ENCODE measurements at regions not wholly inside any gene's neighbourhood (a gene's known extent, or its start where the extent isn't known, plus 50 kb on each side); places are given as distances from the start of the nearest gene placed in this dataset.

DNA sequence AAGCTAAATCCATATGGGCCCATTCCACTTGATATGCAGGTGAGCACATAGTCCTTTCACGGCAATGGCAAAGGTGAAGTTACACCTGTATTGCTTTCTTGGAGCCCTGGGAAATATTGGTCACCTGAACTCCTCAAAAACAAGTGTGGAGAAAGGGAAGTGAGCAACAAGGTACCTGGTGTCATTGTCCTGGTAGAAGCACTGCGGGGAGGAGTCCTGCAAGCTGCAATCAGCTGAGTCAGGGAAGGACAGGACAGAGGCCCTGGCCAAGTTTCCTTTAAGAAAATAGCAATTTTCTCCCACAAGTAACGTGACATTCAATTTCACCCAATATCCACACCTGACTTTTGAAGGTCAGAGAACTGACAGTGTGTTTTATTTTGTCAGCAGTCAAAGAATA, 389.1 kb downstream of the IRS2 start:
- peaks cover 7% of the 10 kb centered on the region for H3K9me3 Mint-ChIP-seq (ENCODE audit: unreplicated experiment)
- FAIRE-seq (no peak), DNase-seq (ENCODE audit: low read depth) (no peak)
- H3K9ac ChIP-seq (ENCODE audit: low read length): no peak overlapping the region
- peaks cover 10% of the 10 kb centered on the region for H3K4me1 Mint-ChIP-seq (ENCODE audit: low read depth, unreplicated experiment)
- no peaks in the 10 kb centered on the region for H3K27me3 ChIP-seq (ENCODE audit: insufficient read depth, low read length)
- H3K79me2 ChIP-seq (ENCODE audit: insufficient read depth, low read length): no peaks in the 10 kb centered on the region
- no peak overlapping the region for H2AFZ ChIP-seq (ENCODE audit: low read depth, low read length)
- no peaks in the 10 kb centered on the region for H4K20me1 ChIP-seq (ENCODE audit: insufficient read depth, low read length)
- H3K4me3 Mint-ChIP-seq (ENCODE audit: unreplicated experiment): no peak overlapping the region
- no peak overlapping the region for H3K27ac ChIP-seq (ENCODE audit: low read depth, low read length)
- no peaks in the 10 kb centered on the region for H3K9me3 ChIP-seq (ENCODE audit: insufficient read depth, low read depth, low read length)
- TF ChIP-seq, protein P1, sequence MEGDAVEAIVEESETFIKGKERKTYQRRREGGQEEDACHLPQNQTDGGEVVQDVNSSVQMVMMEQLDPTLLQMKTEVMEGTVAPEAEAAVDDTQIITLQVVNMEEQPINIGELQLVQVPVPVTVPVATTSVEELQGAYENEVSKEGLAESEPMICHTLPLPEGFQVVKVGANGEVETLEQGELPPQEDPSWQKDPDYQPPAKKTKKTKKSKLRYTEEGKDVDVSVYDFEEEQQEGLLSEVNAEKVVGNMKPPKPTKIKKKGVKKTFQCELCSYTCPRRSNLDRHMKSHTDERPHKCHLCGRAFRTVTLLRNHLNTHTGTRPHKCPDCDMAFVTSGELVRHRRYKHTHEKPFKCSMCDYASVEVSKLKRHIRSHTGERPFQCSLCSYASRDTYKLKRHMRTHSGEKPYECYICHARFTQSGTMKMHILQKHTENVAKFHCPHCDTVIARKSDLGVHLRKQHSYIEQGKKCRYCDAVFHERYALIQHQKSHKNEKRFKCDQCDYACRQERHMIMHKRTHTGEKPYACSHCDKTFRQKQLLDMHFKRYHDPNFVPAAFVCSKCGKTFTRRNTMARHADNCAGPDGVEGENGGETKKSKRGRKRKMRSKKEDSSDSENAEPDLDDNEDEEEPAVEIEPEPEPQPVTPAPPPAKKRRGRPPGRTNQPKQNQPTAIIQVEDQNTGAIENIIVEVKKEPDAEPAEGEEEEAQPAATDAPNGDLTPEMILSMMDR (IDR thresholded peaks at IDR 0.05; ENCODE audit: insufficient read depth, low read depth, low read length): no peak
- no peak for TF ChIP-seq EZH2 (IDR thresholded peaks at IDR 0.05; ENCODE audit: insufficient read depth, low read length)
- no peaks in the 10 kb centered on the region for H3K36me3 Mint-ChIP-seq (ENCODE audit: low read depth, unreplicated experiment)
- H3K27ac Mint-ChIP-seq (ENCODE audit: unreplicated experiment): no peak overlapping the region
- no peaks in the 10 kb centered on the region for H3K36me3 ChIP-seq (ENCODE audit: insufficient read depth, low read length)
- no peaks in the 10 kb centered on the region for H3K4me1 ChIP-seq (ENCODE audit: insufficient read depth, low read length)
- no peak overlapping the region for H3K4me2 ChIP-seq (ENCODE audit: low read length)
- H3K27me3 Mint-ChIP-seq (ENCODE audit: low read depth, unreplicated experiment): peaks cover 5% of the 10 kb centered on the region
- no peak overlapping the region for H3K4me3 ChIP-seq (ENCODE audit: insufficient read depth, low read depth, low read length)

DNA sequence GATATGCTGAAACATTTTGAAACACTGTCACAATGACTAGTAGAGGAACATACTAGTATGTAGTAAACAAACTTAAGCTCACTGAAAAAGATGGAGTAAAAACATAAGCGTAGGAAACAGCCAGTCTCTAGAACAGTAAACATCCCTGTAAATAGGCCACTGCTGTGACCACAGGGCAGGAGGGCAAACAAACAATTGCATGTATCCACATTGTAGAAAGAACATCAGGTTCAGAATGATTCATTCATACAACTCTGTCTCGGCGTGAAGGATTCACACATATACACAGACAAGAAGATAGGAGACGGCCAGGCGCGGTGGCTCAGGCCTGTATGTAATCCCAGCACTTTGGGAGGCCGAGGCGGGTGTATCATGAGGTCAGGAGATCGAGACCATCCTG, 390.1 kb downstream of the IRS2 start:
- Histone ChIP-seq H3K27me3 (ENCODE audit: insufficient read depth, low read length) (no peaks in the 10 kb centered on the region), H3K4me2 (ENCODE audit: low read length) (no peak overlapping the region), H4K20me1 (ENCODE audit: insufficient read depth, low read length) (no peaks in the 10 kb centered on the region), H3K4me3 (ENCODE audit: insufficient read depth, low read depth, low read length) (no peak overlapping the region), H3K27ac (ENCODE audit: low read depth, low read length) (no peak overlapping the region), H2AFZ (ENCODE audit: low read depth, low read length) (no peak overlapping the region), H3K79me2 (ENCODE audit: insufficient read depth, low read length) (no peaks in the 10 kb centered on the region), H3K4me1 (ENCODE audit: insufficient read depth, low read length) (no peaks in the 10 kb centered on the region), H3K9ac (ENCODE audit: low read length) (no peak overlapping the region), H3K9me3 (ENCODE audit: insufficient read depth, low read depth, low read length) (no peaks in the 10 kb centered on the region), H3K36me3 (ENCODE audit: insufficient read depth, low read length) (no peaks in the 10 kb centered on the region)
- Mint-ChIP-seq H3K4me1 (ENCODE audit: low read depth, unreplicated experiment) (peaks cover 10% of the 10 kb centered on the region), H3K27ac (ENCODE audit: unreplicated experiment) (no peak overlapping the region), H3K4me3 (ENCODE audit: unreplicated experiment) (no peak overlapping the region), H3K27me3 (ENCODE audit: low read depth, unreplicated experiment) (peaks cover 5% of the 10 kb centered on the region), H3K36me3 (ENCODE audit: low read depth, unreplicated experiment) (no peaks in the 10 kb centered on the region), H3K9me3 (ENCODE audit: unreplicated experiment) (peaks cover 12% of the 10 kb centered on the region)
- no peak for TF ChIP-seq EZH2 (IDR thresholded peaks at IDR 0.05; ENCODE audit: insufficient read depth, low read length)
- TF ChIP-seq, protein P1 (IDR thresholded peaks at IDR 0.05; ENCODE audit: insufficient read depth, low read depth, low read length): no peak
- FAIRE-seq: no peak
- no peak for DNase-seq (ENCODE audit: low read depth)

GRCh38 chr13:109395014-109395413, 391.4 kb downstream of the IRS2 start:
- no peak for TF ChIP-seq EZH2 (IDR thresholded peaks at IDR 0.05; ENCODE audit: insufficient read depth, low read length)
- TF ChIP-seq, protein P1 (IDR thresholded peaks at IDR 0.05; ENCODE audit: insufficient read depth, low read depth, low read length): no peak
- peaks cover under 1% of the 10 kb centered on the region for H3K4me1 ChIP-seq (ENCODE audit: insufficient read depth, low read length)
- H3K9me3 Mint-ChIP-seq (ENCODE audit: unreplicated experiment): peaks cover 10% of the 10 kb centered on the region

More at GRCh38 chr13:109395014-109395413, 391.4 kb downstream of the IRS2 start:
- no peaks in the 10 kb centered on the region for H3K36me3 Mint-ChIP-seq (ENCODE audit: low read depth, unreplicated experiment)
- no peak for DNase-seq (ENCODE audit: low read depth)
- Histone ChIP-seq H3K27ac (ENCODE audit: low read depth, low read length) (no peak overlapping the region), H3K9ac (ENCODE audit: low read length) (no peak overlapping the region), H3K27me3 (ENCODE audit: insufficient read depth, low read length) (no peaks in the 10 kb centered on the region), H3K36me3 (ENCODE audit: insufficient read depth, low read length) (no peaks in the 10 kb centered on the region), H2AFZ (ENCODE audit: low read depth, low read length) (no peak overlapping the region), H3K4me2 (ENCODE audit: low read length) (no peak overlapping the region), H3K9me3 (ENCODE audit: insufficient read depth, low read depth, low read length) (no peaks in the 10 kb centered on the region), H3K79me2 (ENCODE audit: insufficient read depth, low read length) (no peaks in the 10 kb centered on the region), H3K4me3 (ENCODE audit: insufficient read depth, low read depth, low read length) (no peak overlapping the region), H4K20me1 (ENCODE audit: insufficient read depth, low read length) (no peaks in the 10 kb centered on the region)
- H3K4me1 Mint-ChIP-seq (ENCODE audit: low read depth, unreplicated experiment): peaks cover 10% of the 10 kb centered on the region
- no peak overlapping the region for H3K27ac Mint-ChIP-seq (ENCODE audit: unreplicated experiment)
- peaks cover 5% of the 10 kb centered on the region for H3K27me3 Mint-ChIP-seq (ENCODE audit: low read depth, unreplicated experiment)
- no peak overlapping the region for H3K4me3 Mint-ChIP-seq (ENCODE audit: unreplicated experiment)
- FAIRE-seq: no peak
